VCaP (cell line): ENCODE measurements at regions not wholly inside any gene's neighbourhood (a gene's known extent, or its start where the extent isn't known, plus 50 kb on each side); places are given as distances from the start of the nearest gene placed in this dataset.

Experiments
- H3K27ac ChIP-seq: fragments of 450-650 bp; 2 replicates; pipeline ENCODE4 v1.5.1; 2017
- CTCF ChIP-seq: fragments of 450-650 bp; conservative IDR thresholded peaks from 2 replicates; pipeline ENCODE4 v1.5.1; 2017; ENCODE audit warnings: mild to moderate bottlenecking, moderate library complexity

GRCh38 chr6:93713974-93714373, 294.6 kb upstream of the EPHA7 start:
- no peak overlapping the region for H3K27ac ChIP-seq
- no peak for TF ChIP-seq CTCF

DNA sequence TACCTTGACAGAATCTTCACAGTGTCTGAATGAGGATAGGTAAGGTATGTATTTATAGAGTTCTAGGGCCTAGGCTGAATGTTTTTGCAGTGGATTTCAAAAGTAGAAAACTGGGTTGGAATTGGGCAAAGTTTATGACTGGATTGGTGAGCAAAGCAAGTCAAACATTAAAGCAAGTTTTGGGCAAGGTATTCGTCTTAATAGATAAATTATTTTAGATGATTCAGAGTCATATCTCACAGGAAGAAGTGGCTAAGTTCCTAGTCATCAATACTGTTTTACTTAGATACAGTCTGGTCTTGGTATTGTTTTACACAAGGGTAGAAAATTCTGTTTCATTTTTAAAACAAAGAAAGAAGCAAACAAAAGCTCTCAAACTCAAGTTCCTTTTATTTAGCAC, 284.1 kb upstream of the EPHA7 start:
- TF ChIP-seq CTCF: no peak
- no peak overlapping the region for H3K27ac ChIP-seq

DNA sequence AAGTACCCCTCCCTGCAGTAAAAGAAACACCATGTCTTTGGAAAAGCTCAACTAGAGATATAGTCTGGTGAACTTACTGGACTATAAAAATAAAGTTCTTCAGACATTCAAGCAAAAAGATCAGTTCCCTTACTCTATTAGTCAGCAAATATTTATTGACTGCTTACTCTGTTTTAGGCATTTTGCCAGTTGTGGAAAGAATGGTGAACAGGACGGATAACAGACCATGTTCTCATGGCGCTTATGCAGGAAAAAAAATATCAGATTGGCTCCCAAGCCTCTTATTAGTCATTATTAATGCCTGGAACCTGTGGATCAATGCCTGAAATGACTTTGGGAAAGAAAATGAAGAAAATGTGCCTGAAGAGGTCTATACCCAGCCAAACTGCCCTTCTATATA, 282.2 kb upstream of the EPHA7 start:
- no peak for TF ChIP-seq CTCF
- H3K27ac ChIP-seq: no peak overlapping the region

- no peak for TF ChIP-seq CTCF
- no peak overlapping the region for H3K27ac ChIP-seq
Measured at GRCh38 chr6:93685494-93685893, 266.1 kb upstream of the EPHA7 start.

GRCh38 chr6:93684339-93684738, 265.0 kb upstream of the EPHA7 start:
- TF ChIP-seq CTCF: no peak
- no peak overlapping the region for H3K27ac ChIP-seq

DNA sequence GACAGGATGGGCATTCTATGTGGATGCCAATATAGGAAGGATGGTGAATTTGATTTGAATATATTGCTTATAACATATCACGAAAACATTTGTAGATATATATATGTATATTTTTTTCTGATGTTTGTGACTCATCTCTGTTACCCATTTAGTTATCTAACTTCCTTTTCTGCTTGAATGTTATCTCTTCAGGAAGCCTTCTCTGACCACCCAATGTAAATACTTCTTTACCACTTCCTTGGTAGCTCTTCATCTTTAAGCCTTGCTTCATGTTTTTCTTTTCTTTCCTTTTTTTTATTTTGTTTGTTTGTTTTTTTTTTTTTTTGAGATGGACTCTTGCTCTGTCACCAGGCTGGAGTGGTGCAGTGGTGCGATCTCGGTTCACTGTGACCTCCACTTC, 260.5 kb upstream of the EPHA7 start:
- no peak overlapping the region for H3K27ac ChIP-seq
- no peak for TF ChIP-seq CTCF

DNA sequence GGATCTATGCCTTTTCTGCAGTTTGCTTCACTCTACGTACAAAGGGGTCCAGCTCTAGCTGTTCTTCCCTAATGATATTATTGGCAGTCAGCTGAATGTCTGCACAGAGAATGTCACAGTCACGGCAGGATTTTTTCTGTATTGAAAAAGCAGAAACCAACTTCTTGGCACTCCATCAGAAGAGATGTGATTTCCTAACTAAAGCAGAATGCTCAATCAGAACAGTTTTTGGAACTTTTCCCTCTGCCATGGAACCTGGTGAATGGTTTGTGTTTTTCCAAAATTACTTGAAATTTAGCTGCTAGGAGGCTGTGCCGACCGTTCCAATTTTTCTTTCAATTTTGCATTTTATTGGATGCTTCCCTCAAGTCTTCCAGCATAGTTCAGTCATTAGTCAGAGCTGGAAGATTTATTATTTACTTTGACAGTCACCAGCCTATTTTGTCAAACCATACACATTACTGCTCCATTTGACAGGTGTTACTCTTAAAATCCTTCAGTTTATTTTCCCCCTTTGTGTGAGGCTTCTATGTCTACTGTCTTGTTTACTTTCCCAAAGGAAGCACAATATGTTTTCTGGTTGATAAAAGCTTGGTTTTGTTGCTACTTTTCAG, 259.6 kb upstream of the EPHA7 start:
- H3K27ac ChIP-seq: no peak overlapping the region
- TF ChIP-seq CTCF: no peak
